Right lobe of liver (tissue), 6 donors: ENCODE measurements at regions not wholly inside any gene's neighbourhood (a gene's known extent, or its start where the extent isn't known, plus 50 kb on each side); places are given as distances from the start of the nearest gene placed in this dataset.

Experiments used
- ATAC-seq, 4 donors: fragments of 200-7000 bp; cut with Tn5 transposase; one replicate each; pipeline ENCODE4 v1.9.1; 2020; ENCODE audit warnings: mild to moderate bottlenecking in 4 of 4, moderate library complexity in 4 of 4
- DNase-seq, 3 donors: peaks; one replicate each; pipeline ENCODE4 v3.0.0-alpha.2; 2020
- H3K27ac ChIP-seq, 3 donors: fragments of 200-600 bp; one replicate each; pipeline ENCODE4 v1.8.0; 2022
- H3K27me3 ChIP-seq, 2 donors: fragments of 200-600 bp; one replicate each; pipeline ENCODE4 v1.8.0; 2022
- H3K36me3 ChIP-seq, 4 donors: fragments of 200-600 bp; sonication (generic) in 1 of 4; one replicate each; pipeline versions ENCODE4 v1.5.1 to v1.8.0; 2017 to 2022; ENCODE audit warnings: control low read depth in 1 of 4
- H3K4me1 ChIP-seq, 4 donors: fragments of 200-600 bp; sonication (generic) in 1 of 4; one replicate each; pipeline versions ENCODE4 v1.5.1 to v1.8.0; 2017 to 2022; ENCODE audit warnings: control low read depth in 1 of 4
- H3K4me3 ChIP-seq, 3 donors: fragments of 200-600 bp; one replicate each; pipeline ENCODE4 v1.8.0; 2022
- H3K9me3 ChIP-seq, 4 donors: fragments of 200-600 bp; sonication (generic) in 1 of 4; one replicate each; pipeline versions ENCODE4 v1.5.1 to v1.8.0; 2017 to 2022; ENCODE audit warnings: control low read depth in 1 of 4
- POLR2A ChIP-seq: fragments of 450-650 bp; IDR thresholded peaks from one replicate; pipeline ENCODE4 v1.6.1; 2017; ENCODE audit warnings: antibody characterized with exemption, mild to moderate bottlenecking
- WGBS: methylation state at CpG from one replicate; pipeline ENCODE4 v1.1.6; 2018; ENCODE audit warnings: low coverage, low lambda C conversion rate; ENCODE audit not compliant: insufficient coverage; ENCODE audit errors: missing lambda C conversion rate; 5-methylcytosine and 5-hydroxymethylcytosine counted together
- intact Hi-C, 2 donors: fragments of 100-400 bp; cut with DNase I; formaldehyde crosslinking; loops; one replicate each; pipeline versions ENCODE4 v1.11.2 to v1.14.1; 2022
- TF ChIP-seq, protein P1 (sequence below), 4 donors: fragments of 200-600 bp in 3 of 4; fragments of 450-650 bp in 1 of 4; IDR thresholded peaks; one replicate each; pipeline versions ENCODE4 v1.5.1 to v1.8.0; 2016 to 2022; ENCODE audit warnings: antibody characterized with exemption in 4 of 4, mild to moderate bottlenecking in 2 of 4
- donor health status: DM: no; HTN: yes; CAD: no.
- donor health status: DM: no; HTN: no; CAD: no.
- donor health status: DM: no; HTN: no; CAD: no.
- donor health status: DM: no; HTN: yes; CAD: no.
- donor health status: DM: no; HTN: yes; CAD: no.

DNA sequence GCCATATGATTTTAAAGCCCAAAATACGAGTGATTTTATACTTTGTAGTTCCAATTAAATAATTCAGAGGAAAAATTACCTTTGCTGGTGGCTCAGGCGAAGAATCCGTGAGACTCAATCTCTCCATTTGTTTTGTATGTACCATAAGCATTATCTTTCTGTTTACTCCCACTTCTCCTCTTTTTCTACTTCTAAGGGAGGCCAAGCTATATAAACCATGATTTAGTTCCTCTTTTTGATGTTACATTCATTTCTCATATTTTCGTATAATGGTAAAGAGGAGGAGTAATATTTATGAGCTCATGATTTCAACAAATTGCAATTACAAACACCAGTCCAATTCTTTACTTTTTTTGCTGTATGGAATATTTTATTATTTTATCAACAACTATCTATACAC is 50.6 kb upstream of the TES start:
- H3K27me3 ChIP-seq = no peaks in the 10 kb centered on the region
- H3K4me1 ChIP-seq = no peaks in the 10 kb centered on the region
- no peak for TF ChIP-seq POLR2A
- TF ChIP-seq, protein P1, sequence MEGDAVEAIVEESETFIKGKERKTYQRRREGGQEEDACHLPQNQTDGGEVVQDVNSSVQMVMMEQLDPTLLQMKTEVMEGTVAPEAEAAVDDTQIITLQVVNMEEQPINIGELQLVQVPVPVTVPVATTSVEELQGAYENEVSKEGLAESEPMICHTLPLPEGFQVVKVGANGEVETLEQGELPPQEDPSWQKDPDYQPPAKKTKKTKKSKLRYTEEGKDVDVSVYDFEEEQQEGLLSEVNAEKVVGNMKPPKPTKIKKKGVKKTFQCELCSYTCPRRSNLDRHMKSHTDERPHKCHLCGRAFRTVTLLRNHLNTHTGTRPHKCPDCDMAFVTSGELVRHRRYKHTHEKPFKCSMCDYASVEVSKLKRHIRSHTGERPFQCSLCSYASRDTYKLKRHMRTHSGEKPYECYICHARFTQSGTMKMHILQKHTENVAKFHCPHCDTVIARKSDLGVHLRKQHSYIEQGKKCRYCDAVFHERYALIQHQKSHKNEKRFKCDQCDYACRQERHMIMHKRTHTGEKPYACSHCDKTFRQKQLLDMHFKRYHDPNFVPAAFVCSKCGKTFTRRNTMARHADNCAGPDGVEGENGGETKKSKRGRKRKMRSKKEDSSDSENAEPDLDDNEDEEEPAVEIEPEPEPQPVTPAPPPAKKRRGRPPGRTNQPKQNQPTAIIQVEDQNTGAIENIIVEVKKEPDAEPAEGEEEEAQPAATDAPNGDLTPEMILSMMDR (IDR thresholded peaks at IDR 0.05) = no peak
- H3K27ac ChIP-seq = no peak overlapping the region
- ATAC-seq (no peak), DNase-seq (no peak)
- H3K4me3 ChIP-seq = no peak overlapping the region
- intact Hi-C loops = no loop called here
- no peaks in the 10 kb centered on the region for H3K9me3 ChIP-seq
- H3K36me3 ChIP-seq = no peaks in the 10 kb centered on the region
- 68% methylated on average over 4 of the region's 4 CpGs for WGBS
